Suprapubic skin (tissue), 4 donors: ENCODE measurements at regions not wholly inside any gene's neighbourhood (a gene's known extent, or its start where the extent isn't known, plus 50 kb on each side); places are given as distances from the start of the nearest gene placed in this dataset.

ENCODE experiments used
- DNase-seq, 2 donors: peaks; one replicate each; pipeline ENCODE4 v3.0.0-alpha.2; 2019; ENCODE audit warnings: low spot score in 2 of 2
- H3K27ac ChIP-seq: fragments of 200-600 bp; sonication (generic); one replicate; pipeline ENCODE4 v1.5.1; 2019
- H3K27me3 ChIP-seq: fragments of 200-600 bp; sonication (generic); one replicate; pipeline ENCODE4 v1.5.1; 2019
- H3K36me3 ChIP-seq: fragments of 200-600 bp; sonication (generic); one replicate; pipeline ENCODE4 v1.5.1; 2019
- H3K4me1 ChIP-seq: fragments of 200-600 bp; sonication (generic); one replicate; pipeline ENCODE4 v1.5.1; 2019
- H3K4me3 ChIP-seq: fragments of 200-600 bp; sonication (generic); one replicate; pipeline ENCODE4 v1.5.1; 2019; ENCODE audit warnings: mild to moderate bottlenecking
- H3K9me3 ChIP-seq: fragments of 200-600 bp; sonication (generic); one replicate; pipeline ENCODE4 v1.5.1; 2019
- EP300 ChIP-seq: sonication (generic); formaldehyde crosslinking; IDR thresholded peaks from one replicate; pipeline ENCODE4 v1.6.1; 2017; ENCODE audit warnings: antibody characterized with exemption
- POLR2A ChIP-seq, 2 donors: fragments of 450-650 bp; IDR thresholded peaks; one replicate each; pipeline ENCODE4 v1.6.1; 2017; ENCODE audit warnings: antibody characterized with exemption in 2 of 2, mild to moderate bottlenecking in 2 of 2, moderate library complexity in 2 of 2
- POLR2AphosphoS5 ChIP-seq, 3 donors: sonication (generic); formaldehyde crosslinking; IDR thresholded peaks; one replicate each; pipeline ENCODE4 v1.6.1; 2017; ENCODE audit warnings: antibody characterized with exemption in 3 of 3
- WGBS: methylation state at CpG from one replicate; pipeline ENCODE4 v1.1.5; 2018; 5-methylcytosine and 5-hydroxymethylcytosine counted together
- TF ChIP-seq, protein P1 (sequence below), 2 donors: fragments of 200-600 bp in 1 of 2; fragments of 450-650 bp in 1 of 2; sonication (generic) in 1 of 2; IDR thresholded peaks; one replicate each; pipeline ENCODE4 v1.5.1; 2016 to 2019; ENCODE audit warnings: antibody characterized with exemption in 2 of 2, mild to moderate bottlenecking in 1 of 2, moderate library complexity in 1 of 2

DNA sequence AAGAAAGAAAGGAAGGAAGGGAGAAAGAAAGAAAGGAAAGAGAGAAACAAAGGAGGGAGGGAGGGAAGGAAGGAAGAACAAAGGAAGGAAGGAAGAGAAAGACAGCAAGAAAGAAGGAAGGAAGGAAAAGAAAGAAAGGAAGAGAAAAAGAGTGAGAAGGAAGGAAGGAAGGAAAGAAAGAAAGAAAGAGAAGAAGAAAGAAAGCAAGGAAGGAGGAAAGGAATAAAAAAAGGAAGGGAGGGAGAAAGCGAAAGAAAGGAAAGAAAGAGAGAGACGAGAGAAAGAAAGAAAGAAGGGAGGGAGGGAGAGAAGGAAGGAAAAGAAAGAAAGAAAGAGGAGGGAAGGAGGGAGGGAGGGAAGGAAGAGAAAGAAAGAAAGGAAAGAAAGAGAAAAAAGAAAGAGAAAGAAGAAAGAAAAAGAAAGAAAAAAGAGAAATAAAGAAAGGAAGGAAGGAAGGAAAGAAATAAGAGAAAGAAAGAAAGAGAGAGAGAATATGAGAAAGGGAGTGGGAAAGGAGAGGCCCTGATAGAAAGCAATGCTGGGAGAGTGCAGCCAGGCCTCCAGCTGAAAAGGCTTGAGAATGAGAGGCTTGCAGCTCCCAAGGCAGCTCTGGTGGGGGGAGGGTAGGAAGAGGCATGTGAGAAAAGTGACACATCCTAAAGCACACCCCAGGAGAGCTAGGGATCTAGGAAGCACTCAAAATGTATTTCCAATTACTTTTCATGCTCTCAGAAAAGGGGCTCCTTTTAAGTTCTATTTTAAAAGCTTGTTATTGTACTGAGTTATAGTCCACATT is 134.0 kb upstream of the ZIC3 start:
- H3K9me3 ChIP-seq = no peaks in the 10 kb centered on the region
- H3K27me3 ChIP-seq = peaks cover 33% of the 10 kb centered on the region
- TF ChIP-seq POLR2AphosphoS5 (IDR thresholded peaks at IDR 0.05) (no peak), EP300 (no peak), POLR2A (IDR thresholded peaks at IDR 0.05) (no peak)
- TF ChIP-seq, protein P1, sequence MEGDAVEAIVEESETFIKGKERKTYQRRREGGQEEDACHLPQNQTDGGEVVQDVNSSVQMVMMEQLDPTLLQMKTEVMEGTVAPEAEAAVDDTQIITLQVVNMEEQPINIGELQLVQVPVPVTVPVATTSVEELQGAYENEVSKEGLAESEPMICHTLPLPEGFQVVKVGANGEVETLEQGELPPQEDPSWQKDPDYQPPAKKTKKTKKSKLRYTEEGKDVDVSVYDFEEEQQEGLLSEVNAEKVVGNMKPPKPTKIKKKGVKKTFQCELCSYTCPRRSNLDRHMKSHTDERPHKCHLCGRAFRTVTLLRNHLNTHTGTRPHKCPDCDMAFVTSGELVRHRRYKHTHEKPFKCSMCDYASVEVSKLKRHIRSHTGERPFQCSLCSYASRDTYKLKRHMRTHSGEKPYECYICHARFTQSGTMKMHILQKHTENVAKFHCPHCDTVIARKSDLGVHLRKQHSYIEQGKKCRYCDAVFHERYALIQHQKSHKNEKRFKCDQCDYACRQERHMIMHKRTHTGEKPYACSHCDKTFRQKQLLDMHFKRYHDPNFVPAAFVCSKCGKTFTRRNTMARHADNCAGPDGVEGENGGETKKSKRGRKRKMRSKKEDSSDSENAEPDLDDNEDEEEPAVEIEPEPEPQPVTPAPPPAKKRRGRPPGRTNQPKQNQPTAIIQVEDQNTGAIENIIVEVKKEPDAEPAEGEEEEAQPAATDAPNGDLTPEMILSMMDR (IDR thresholded peaks at IDR 0.05) = no peak
- DNase-seq = no peak
- no peak overlapping the region for H3K27ac ChIP-seq
- H3K4me3 ChIP-seq = no peak overlapping the region
- H3K4me1 ChIP-seq = peaks cover 24% of the 10 kb centered on the region
- H3K36me3 ChIP-seq = no peaks in the 10 kb centered on the region
- WGBS = 51% methylated on average over 2 of the region's 2 CpGs

DNA sequence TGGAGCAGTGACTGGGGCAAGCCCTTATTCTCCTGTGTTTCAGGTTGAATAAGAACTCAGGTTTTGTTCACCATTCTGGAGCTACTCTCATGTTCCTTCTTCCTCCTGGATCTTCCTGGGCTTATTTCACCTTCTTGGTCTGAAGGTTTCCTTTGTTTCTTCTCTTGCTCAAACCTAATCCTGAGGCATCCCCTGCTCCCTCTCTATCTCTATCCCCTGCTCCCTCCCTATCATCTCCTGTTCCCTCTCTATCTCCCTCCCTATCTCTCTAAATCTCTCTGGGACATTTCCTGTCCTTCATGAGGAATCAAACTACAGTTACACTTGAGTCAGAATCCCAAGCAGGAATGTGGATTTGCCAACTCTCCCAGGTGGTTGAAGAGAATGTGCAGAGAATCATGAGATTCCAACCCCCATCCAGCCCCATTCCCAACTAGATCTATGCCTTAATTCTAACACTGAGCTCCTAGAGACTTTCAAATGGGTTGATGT is 134.9 kb upstream of the ZIC3 start:
- Histone ChIP-seq H3K4me1 (peaks cover 24% of the 10 kb centered on the region), H3K36me3 (no peaks in the 10 kb centered on the region), H3K4me3 (no peak overlapping the region), H3K27ac (no peak overlapping the region), H3K27me3 (peaks cover 41% of the 10 kb centered on the region), H3K9me3 (no peaks in the 10 kb centered on the region)
- no peak for TF ChIP-seq POLR2A (IDR thresholded peaks at IDR 0.05)
- TF ChIP-seq POLR2AphosphoS5 (IDR thresholded peaks at IDR 0.05) = no peak
- TF ChIP-seq, protein P1 (IDR thresholded peaks at IDR 0.05) = no peak
- TF ChIP-seq EP300 = no peak
- DNase-seq = no peak

DNA sequence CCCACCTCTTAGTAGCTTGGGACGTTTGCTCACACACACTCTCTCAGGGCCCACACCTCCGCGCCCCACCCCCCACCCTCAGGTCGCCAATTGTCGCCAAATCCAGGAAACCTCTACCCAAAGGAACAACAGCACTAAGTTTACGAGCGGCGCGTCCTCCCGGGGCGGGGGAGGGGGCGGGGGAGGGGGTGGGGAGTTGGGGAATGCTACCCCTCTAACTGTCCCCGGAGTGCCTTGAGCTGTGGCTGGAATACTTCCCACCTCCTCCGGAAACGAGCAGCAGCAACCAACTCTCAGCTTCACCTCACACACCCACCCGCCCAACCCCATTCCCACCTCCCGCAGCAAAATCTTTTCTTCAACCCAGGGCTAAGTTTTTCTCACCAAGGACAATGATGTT is 135.6 kb upstream of the ZIC3 start:
- WGBS = 32% methylated on average over 9 of the region's 17 CpGs
- Histone ChIP-seq H3K4me3 (no peak overlapping the region), H3K9me3 (no peaks in the 10 kb centered on the region), H3K27ac (no peak overlapping the region), H3K4me1 (peaks cover 24% of the 10 kb centered on the region), H3K27me3 (peaks cover 48% of the 10 kb centered on the region), H3K36me3 (no peaks in the 10 kb centered on the region)
- no peak for DNase-seq
- TF ChIP-seq, protein P1 (IDR thresholded peaks at IDR 0.05) = no peak
- TF ChIP-seq POLR2A (IDR thresholded peaks at IDR 0.05) = no peak
- TF ChIP-seq POLR2AphosphoS5 (IDR thresholded peaks at IDR 0.05) = no peak
- no peak for TF ChIP-seq EP300

DNA sequence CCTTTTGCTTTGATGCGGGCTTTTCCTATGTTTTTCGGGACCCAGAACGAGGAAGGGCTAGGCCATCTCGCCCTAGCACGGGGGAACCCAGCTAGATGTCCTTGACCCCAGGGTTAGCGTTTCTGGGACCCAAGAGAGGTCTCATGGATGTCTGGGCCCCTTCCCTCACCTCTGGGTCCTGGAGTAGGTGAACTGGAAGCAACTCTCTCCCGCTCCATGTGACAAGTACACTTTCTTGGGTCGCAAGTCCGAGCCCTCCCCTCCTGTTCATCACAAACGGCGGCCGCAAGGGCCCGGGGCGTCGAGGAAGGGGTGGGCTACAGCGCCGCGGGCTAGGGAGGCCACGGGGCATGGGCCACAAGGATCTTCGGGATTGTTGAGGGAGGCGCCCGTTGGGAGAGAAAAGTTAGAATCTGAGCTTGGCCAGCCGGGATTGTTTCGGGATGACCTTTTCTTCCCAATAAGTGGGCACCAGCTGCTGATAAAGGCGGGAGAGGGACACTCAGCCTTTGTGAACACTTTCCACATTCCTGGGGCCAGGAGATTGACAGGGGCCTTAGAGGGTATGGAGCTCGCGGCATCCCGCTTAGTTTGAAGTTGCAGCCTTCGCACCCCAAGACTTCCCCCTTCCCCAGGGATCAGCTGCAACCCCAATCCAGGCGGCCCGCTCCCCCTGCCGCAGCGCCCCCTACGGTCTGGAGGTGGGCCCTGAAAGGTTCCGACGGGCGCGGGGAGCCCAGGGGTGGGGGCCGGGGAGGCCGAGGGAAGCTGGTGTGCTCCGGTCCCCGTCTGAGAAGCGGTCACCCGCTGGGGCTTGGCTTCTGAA is 136.9 kb upstream of the ZIC3 start:
- 33% methylated on average over 31 of the region's 44 CpGs for WGBS
- TF ChIP-seq POLR2AphosphoS5 (IDR thresholded peaks at IDR 0.05) (no peak), POLR2A (IDR thresholded peaks at IDR 0.05) (no peak)
- TF ChIP-seq, protein P1 (IDR thresholded peaks at IDR 0.05) = no peak
- no peak for DNase-seq
- peaks cover 61% of the 10 kb centered on the region for H3K27me3 ChIP-seq
- no peaks in the 10 kb centered on the region for H3K9me3 ChIP-seq
- peaks cover 24% of the 10 kb centered on the region for H3K4me1 ChIP-seq
- H3K27ac ChIP-seq = no peak overlapping the region
- H3K4me3 ChIP-seq = peak overlapping the region; percentile 52
- no peaks in the 10 kb centered on the region for H3K36me3 ChIP-seq

DNA sequence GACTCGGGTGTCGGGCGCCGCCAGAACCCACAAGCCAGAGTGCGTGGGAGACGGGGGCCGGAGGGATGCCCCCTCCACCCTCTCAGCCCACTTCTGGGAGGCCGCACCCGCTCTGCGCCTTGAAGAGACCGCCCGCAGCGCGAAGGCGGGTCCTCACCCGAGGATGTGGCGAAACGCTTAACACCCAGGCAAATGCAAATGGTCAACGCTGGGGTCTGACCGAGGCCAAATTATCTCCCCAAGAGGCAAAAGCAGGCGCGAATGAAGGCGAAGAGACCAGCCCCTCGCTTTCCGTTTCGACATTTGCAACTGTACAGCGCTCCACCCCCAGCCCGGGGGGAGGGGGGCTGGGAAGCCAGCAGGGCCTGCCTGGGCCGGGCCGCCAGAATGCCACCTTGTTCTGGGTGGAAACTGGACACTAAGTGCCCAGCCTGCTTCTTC is 137.7 kb upstream of the ZIC3 start:
- Histone ChIP-seq H3K36me3 (no peaks in the 10 kb centered on the region), H3K4me3 (peak overlapping the region; percentile 52), H3K9me3 (no peaks in the 10 kb centered on the region), H3K27me3 (peaks cover 64% of the 10 kb centered on the region), H3K27ac (no peak overlapping the region), H3K4me1 (peaks cover 24% of the 10 kb centered on the region)
- no peak for TF ChIP-seq POLR2A (IDR thresholded peaks at IDR 0.05)
- TF ChIP-seq, protein P1 (IDR thresholded peaks at IDR 0.05) = no peak
- no peak for TF ChIP-seq EP300
- no peak for TF ChIP-seq POLR2AphosphoS5 (IDR thresholded peaks at IDR 0.05)
- no peak for DNase-seq
- 32% methylated on average over 12 of the region's 30 CpGs for WGBS
